Gastrocnemius medialis (tissue), 4 donors: ENCODE measurements at regions not wholly inside any gene's neighbourhood (a gene's known extent, or its start where the extent isn't known, plus 50 kb on each side); places are given as distances from the start of the nearest gene placed in this dataset.

Experiments
- CTCF ChIP-seq, 5 experiments: fragments of 450-650 bp in 3 of 5; fragments of 200-600 bp in 2 of 5; sonication (generic) in 2 of 5; IDR thresholded peaks in 4 of 5; conservative IDR thresholded peaks in 1 of 5; 1 replicate in 4 of 5; 2 replicates in 1 of 5; pipeline ENCODE4 v1.5.1; 2016 to 2019; ENCODE audit warnings: antibody characterized with exemption in 5 of 5, mild to moderate bottlenecking in 3 of 5, moderate library complexity in 3 of 5
- POLR2A ChIP-seq, 2 donors: fragments of 450-650 bp; IDR thresholded peaks; one replicate each; pipeline ENCODE4 v1.6.1; 2017; ENCODE audit warnings: antibody characterized with exemption in 2 of 2, mild to moderate bottlenecking in 2 of 2, moderate library complexity in 2 of 2

DNA sequence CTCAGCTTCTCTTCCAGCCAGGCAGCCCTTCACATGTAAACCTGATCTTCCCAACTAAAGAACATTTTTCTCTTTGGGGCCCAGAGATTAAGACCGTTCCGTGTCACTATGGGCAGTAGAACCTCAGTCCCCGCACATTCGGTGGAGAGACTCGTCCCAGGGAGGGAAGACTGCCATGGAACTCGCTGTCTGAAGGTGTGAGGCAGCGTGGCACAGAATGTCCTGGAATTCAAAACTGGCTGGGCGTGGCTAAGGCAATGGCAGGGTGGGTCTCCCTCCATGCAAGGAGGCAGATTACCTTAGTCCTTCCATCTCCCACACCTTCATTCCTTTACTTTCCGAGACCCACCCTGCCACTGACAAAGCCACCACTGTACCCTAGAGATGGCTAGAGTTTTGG is 57.4 kb upstream of the ZNF354A start:
- no peak for TF ChIP-seq CTCF (IDR thresholded peaks at IDR 0.05 in 4 of 5, conservative IDR thresholded peaks at IDR 0.05 in 1 of 5)
- TF ChIP-seq POLR2A (IDR thresholded peaks at IDR 0.05): no peak
